K562 (cell line): ENCODE measurements at regions not wholly inside any gene's neighbourhood (a gene's known extent, or its start where the extent isn't known, plus 50 kb on each side); places are given as distances from the start of the nearest gene placed in this dataset.

Experiments
- CBX5 ChIP-seq: IDR thresholded peaks from 2 replicates; pipeline ENCODE4 v1.6.1; 2014; ENCODE audit warnings: low read depth, borderline replicate concordance
- COPS2 ChIP-seq: fragments of 450-650 bp; conservative IDR thresholded peaks from 2 replicates; pipeline ENCODE4 v1.6.1; 2016; ENCODE audit warnings: mild to moderate bottlenecking, moderate library complexity
- FOXP1 ChIP-seq: sonication (generic); formaldehyde crosslinking; IDR thresholded peaks from 2 replicates; pipeline ENCODE4 v1.8.0; 2022; ENCODE audit warnings: mild to moderate bottlenecking, missing genetic modification reagents
- GABPB1 ChIP-seq: sonication (generic); formaldehyde crosslinking; IDR thresholded peaks from 2 replicates; pipeline ENCODE4 v1.8.0; 2022; ENCODE audit warnings: mild to moderate bottlenecking, missing genetic modification reagents
- GABPB2 ChIP-seq: fragments of 250-450 bp; sonication (Bioruptor Pico); conservative IDR thresholded peaks from 2 replicates; pipeline ENCODE4 v1.5.1; 2021; ENCODE audit warnings: mild to moderate bottlenecking
- HCFC1 ChIP-seq: IDR thresholded peaks from 2 replicates; pipeline ENCODE4 v1.6.1; 2012; ENCODE audit warnings: low read depth, low read length, improper control_type of control experiment
- HDAC2 ChIP-seq: fragments of 450-650 bp; IDR thresholded peaks from 2 replicates; pipeline ENCODE4 v1.6.1; 2016; ENCODE audit warnings: mild to moderate bottlenecking
- HDAC8 ChIP-seq: fragments of 450-650 bp; IDR thresholded peaks from 2 replicates; pipeline ENCODE4 v1.6.1; 2016; ENCODE audit warnings: mild to moderate bottlenecking, missing genetic modification characterization, moderate library complexity, missing compliant biosample characterization
- HDGF ChIP-seq: fragments of 450-650 bp; IDR thresholded peaks from 2 replicates; pipeline ENCODE4 v1.6.1; 2016
- HNRNPH1 ChIP-seq: fragments of 200-400 bp; formaldehyde crosslinking; optimal IDR thresholded peaks from 2 replicates; pipeline ENCODE3; 2017; ENCODE audit warnings: low read depth, mild to moderate bottlenecking, low read length, moderate library complexity
- KAT7 ChIP-seq: sonication (generic); formaldehyde crosslinking; IDR thresholded peaks from 2 replicates; pipeline ENCODE4 v1.8.0; 2022; ENCODE audit warnings: missing genetic modification reagents, mild to moderate bottlenecking, borderline replicate concordance
- KLF13 ChIP-seq: fragments of 450-650 bp; IDR thresholded peaks from 2 replicates; pipeline ENCODE4 v1.6.1; 2016; ENCODE audit warnings: missing genetic modification characterization, low read depth, mild to moderate bottlenecking, missing compliant biosample characterization, moderate library complexity, borderline replicate concordance
- MCM2 ChIP-seq: fragments of 450-650 bp; IDR thresholded peaks from 2 replicates; pipeline ENCODE4 v1.6.1; 2017; ENCODE audit warnings: low read depth, mild to moderate bottlenecking
- MEF2A ChIP-seq: IDR thresholded peaks from 2 replicates; pipeline ENCODE4 v1.6.1; 2011; ENCODE audit warnings: low read depth, mild to moderate bottlenecking, low read length, moderate library complexity; ENCODE audit not compliant: control insufficient read depth
- RB1 ChIP-seq: fragments of 450-650 bp; IDR thresholded peaks from 2 replicates; pipeline ENCODE4 v1.6.1; 2017; ENCODE audit warnings: low read depth, mild to moderate bottlenecking
- RBM15 ChIP-seq: fragments of 200-400 bp; formaldehyde crosslinking; IDR thresholded peaks from 2 replicates; pipeline ENCODE4 v1.6.1; 2018; ENCODE audit warnings: mild to moderate bottlenecking, low read length, moderate library complexity; ENCODE audit not compliant: insufficient read depth
- RBM34 ChIP-seq: fragments of 200-400 bp; formaldehyde crosslinking; IDR thresholded peaks from 2 replicates; pipeline ENCODE4 v1.6.1; 2018; ENCODE audit warnings: low read length, borderline replicate concordance; ENCODE audit not compliant: insufficient read depth
- SIX5 ChIP-seq, 2 experiments: IDR thresholded peaks; 2 replicates each; pipeline ENCODE4 v1.6.1; 2011; ENCODE audit warnings: low read length in 2 of 2, borderline replicate concordance in 1 of 2, low read depth in 1 of 2, mild to moderate bottlenecking in 1 of 2, moderate library complexity in 1 of 2; ENCODE audit not compliant: insufficient read depth in 1 of 2
- SMAD4 ChIP-seq: fragments of 250-450 bp; sonication (Bioruptor Pico); conservative IDR thresholded peaks from 2 replicates; pipeline ENCODE4 v1.8.0; 2021; ENCODE audit warnings: inconsistent platforms, mild to moderate bottlenecking, moderate library complexity
- STAG1 ChIP-seq: sonication (generic); formaldehyde crosslinking; IDR thresholded peaks from 2 replicates; pipeline ENCODE4 v1.5.0; 2020; ENCODE audit warnings: missing genetic modification reagents, borderline replicate concordance
- THRAP3 ChIP-seq: fragments of 450-650 bp; IDR thresholded peaks from 2 replicates; pipeline ENCODE4 v1.6.1; 2016; ENCODE audit warnings: mild to moderate bottlenecking, inconsistent platforms, borderline replicate concordance
- WHSC1 ChIP-seq: IDR thresholded peaks from one replicate; pipeline ENCODE4 v1.6.1; 2012; ENCODE audit warnings: low read length, control low read depth, inconsistent platforms
- ZNF583 ChIP-seq: fragments of 250-450 bp; sonication (Bioruptor Pico); IDR thresholded peaks from 2 replicates; pipeline ENCODE4 v1.4.0; 2020
- TF ChIP-seq, protein P1 (sequence below): sonication (generic); formaldehyde crosslinking; IDR thresholded peaks from 2 replicates; pipeline ENCODE4 v1.8.1; 2023; ENCODE audit warnings: mild to moderate bottlenecking, missing genetic modification reagents
- TF ChIP-seq, protein P2 (sequence below): IDR thresholded peaks from 2 replicates; pipeline ENCODE4 v1.6.1; 2011; ENCODE audit not compliant: insufficient read length; ENCODE audit errors: extremely low read depth
- TF ChIP-seq, protein P3 (sequence below): fragments of 450-650 bp; formaldehyde crosslinking; IDR thresholded peaks from 2 replicates; pipeline ENCODE4 v1.4.0; 2022; ENCODE audit warnings: missing genetic modification characterization

- TF ChIP-seq HDAC8 (tag) (peak; percentile 79; the same call in 1 of the 2 replicates), COPS2 (no peak), GABPB2 (CRISPR knock-in tag) (no peak), GABPB1 (CRISPR knock-in tag) (peak; percentile 70; the same call in 1 of the 2 replicates), RBM15 (no peak), MEF2A (no peak), HNRNPH1 (no peak), FOXP1 (no peak; the same call in 1 of the 2 replicates), CBX5 (no peak), SMAD4 (CRISPR knock-in tag) (peak; percentile 95), RB1 (no peak), SIX5 (IDR thresholded peaks at IDR 0.05; ENCODE audit: borderline replicate concordance in 1 of 2, insufficient read depth in 1 of 2, low read depth in 1 of 2, low read length in 2 of 2) (no peak), MCM2 (no peak), RBM34 (no peak), ZNF583 (no peak), KAT7 (CRISPR knock-in tag) (no peak), WHSC1 (no peak), THRAP3 (no peak), KLF13 (no peak), HCFC1 (no peak), HDGF (no peak), HDAC2 (peak; percentile 52; the same call in 1 of the 2 replicates), STAG1 (no peak)
- TF ChIP-seq, protein P1, sequence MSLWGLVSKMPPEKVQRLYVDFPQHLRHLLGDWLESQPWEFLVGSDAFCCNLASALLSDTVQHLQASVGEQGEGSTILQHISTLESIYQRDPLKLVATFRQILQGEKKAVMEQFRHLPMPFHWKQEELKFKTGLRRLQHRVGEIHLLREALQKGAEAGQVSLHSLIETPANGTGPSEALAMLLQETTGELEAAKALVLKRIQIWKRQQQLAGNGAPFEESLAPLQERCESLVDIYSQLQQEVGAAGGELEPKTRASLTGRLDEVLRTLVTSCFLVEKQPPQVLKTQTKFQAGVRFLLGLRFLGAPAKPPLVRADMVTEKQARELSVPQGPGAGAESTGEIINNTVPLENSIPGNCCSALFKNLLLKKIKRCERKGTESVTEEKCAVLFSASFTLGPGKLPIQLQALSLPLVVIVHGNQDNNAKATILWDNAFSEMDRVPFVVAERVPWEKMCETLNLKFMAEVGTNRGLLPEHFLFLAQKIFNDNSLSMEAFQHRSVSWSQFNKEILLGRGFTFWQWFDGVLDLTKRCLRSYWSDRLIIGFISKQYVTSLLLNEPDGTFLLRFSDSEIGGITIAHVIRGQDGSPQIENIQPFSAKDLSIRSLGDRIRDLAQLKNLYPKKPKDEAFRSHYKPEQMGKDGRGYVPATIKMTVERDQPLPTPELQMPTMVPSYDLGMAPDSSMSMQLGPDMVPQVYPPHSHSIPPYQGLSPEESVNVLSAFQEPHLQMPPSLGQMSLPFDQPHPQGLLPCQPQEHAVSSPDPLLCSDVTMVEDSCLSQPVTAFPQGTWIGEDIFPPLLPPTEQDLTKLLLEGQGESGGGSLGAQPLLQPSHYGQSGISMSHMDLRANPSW (CRISPR knock-in tag), result no peak
- TF ChIP-seq, protein P2, sequence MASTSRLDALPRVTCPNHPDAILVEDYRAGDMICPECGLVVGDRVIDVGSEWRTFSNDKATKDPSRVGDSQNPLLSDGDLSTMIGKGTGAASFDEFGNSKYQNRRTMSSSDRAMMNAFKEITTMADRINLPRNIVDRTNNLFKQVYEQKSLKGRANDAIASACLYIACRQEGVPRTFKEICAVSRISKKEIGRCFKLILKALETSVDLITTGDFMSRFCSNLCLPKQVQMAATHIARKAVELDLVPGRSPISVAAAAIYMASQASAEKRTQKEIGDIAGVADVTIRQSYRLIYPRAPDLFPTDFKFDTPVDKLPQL, result no peak
- TF ChIP-seq, protein P3, sequence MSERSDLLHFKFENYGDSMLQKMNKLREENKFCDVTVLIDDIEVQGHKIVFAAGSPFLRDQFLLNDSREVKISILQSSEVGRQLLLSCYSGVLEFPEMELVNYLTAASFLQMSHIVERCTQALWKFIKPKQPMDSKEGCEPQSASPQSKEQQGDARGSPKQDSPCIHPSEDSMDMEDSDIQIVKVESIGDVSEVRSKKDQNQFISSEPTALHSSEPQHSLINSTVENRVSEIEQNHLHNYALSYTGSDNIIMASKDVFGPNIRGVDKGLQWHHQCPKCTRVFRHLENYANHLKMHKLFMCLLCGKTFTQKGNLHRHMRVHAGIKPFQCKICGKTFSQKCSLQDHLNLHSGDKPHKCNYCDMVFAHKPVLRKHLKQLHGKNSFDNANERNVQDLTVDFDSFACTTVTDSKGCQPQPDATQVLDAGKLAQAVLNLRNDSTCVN, result no peak
Observed at GRCh38 chr6:90458353-90459224, 128.3 kb downstream of the MAP3K7 start (continued).
